ENCODE measurements at regions not wholly inside any gene's neighbourhood (a gene's known extent, or its start where the extent isn't known, plus 50 kb on each side); places are given as distances from the start of the nearest gene placed in this dataset.

DNA sequence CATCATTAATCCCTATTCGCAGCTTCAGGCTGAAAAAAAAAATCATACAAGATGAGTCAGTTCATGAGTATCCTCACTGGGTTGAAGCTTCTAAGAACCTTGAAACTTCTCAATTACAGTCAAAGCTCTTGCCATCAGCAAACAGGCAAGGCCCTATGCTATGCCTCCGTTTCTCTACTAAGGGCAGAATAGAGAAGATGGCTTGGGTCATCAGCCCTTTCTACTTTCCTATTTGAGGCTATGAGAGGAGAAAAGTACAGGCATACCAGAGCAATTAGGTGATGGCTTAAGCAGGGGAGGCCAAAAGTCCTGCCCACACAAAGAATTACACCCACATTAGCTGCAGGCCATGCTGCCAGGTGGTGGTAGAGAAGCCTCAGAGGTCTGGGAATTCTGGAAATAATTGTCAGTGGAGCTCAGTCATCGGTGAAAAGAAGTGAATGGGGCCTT lies 89.0 kb downstream of the MRPL46 start:
- no peak for DNase-seq

- no peak for DNase-seq
Observed at GRCh38 chr15:88377509-88377908, 89.7 kb downstream of the MRPL46 start.

GRCh38 chr15:88376574-88377174 lies 90.5 kb downstream of the MRPL46 start:
- DNase-seq: no peak

DNA sequence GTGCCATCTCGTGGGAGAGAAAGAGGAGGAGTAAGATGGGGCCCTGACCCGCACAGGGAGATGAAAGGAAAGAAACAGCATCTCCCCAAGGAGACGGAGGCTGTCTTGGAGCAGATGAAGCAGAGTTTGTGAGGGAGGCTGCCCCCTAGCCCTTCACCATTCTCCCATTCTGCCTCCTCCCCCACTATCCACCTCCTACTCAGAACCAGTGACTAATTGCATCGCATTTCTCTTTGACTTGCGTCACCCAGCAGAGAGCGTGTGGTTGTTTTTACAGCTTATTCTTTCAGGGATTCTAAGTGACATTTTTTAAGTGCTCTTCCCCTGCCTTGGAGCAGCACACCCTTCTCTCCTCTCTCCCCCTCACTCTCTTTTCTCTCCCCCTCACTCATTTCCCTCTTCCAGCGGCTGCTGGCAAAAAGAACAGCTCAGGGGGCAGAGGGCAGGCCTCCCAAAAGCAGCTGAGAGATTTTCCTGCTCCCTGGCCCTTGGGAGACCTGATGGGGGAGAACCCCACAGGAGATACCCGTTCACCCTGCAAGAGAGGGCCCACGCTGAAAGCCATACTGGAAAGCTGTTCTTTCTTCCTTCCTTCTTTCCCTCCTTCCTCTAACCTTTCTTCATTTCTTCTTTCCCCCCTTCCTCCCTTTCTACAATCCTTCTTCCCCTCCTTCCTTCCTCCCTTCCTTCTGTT lies 91.8 kb downstream of the MRPL46 start:
- no peak for DNase-seq

GRCh38 chr15:88365124-88365523 lies 102.1 kb downstream of the MRPL46 start:
- no peak for DNase-seq

GRCh38 chr15:88348579-88349230 lies 92.2 kb upstream of the NTRK3 start:
- DNase-seq: no peak

GRCh38 chr15:88345962-88346361 lies 89.4 kb upstream of the NTRK3 start:
- DNase-seq: no peak

- DNase-seq: no peak
Observed at GRCh38 chr15:88344786-88345185, 88.2 kb upstream of the NTRK3 start.

- no peak for DNase-seq
Observed at GRCh38 chr15:88342666-88343065, 86.1 kb upstream of the NTRK3 start.

- no peak for DNase-seq
Observed at GRCh38 chr15:88341653-88342052, 85.1 kb upstream of the NTRK3 start.

DNA sequence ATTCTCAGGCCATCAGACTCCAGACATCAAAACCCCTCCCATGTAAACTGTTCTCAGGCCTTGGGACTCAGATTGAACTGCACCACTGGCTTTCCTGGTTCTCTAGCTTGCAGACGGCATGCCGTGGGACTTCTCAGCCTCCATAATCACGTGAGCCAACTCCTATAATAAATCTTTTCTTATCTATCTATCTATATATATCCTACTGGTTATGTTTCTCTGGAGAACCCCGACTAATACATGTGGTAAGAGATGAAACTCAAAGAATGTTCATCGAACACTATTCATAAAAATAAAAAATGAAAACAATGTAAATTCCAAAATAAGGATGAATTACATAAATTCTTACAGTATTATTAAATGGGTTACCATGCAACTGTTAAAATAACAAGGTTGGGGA lies 84.5 kb upstream of the NTRK3 start:
- DNase-seq: no peak

DNA sequence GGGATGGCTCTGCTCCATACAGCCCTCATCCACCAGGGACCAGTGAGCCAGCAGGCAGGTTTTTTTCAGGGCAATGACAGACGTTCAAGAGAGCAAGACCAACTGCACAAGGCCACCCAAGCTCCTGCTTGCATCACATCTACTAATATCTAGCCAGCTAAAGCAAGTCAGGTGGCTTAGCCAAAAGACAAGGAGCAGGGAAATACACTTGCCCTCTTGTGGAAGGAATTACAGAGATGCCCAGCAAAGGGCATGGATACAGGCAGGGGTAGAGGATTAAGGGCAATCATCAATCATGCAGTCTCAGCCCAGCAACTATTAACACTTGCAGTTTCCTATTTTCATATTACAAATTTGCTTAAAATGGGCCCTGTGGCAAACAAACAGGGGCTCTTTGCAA lies 81.5 kb upstream of the NTRK3 start:
- DNase-seq: no peak

GRCh38 chr15:88335074-88335473 lies 78.5 kb upstream of the NTRK3 start:
- DNase-seq: no peak

GRCh38 chr15:88334436-88334835 lies 77.9 kb upstream of the NTRK3 start:
- no peak for DNase-seq

DNA sequence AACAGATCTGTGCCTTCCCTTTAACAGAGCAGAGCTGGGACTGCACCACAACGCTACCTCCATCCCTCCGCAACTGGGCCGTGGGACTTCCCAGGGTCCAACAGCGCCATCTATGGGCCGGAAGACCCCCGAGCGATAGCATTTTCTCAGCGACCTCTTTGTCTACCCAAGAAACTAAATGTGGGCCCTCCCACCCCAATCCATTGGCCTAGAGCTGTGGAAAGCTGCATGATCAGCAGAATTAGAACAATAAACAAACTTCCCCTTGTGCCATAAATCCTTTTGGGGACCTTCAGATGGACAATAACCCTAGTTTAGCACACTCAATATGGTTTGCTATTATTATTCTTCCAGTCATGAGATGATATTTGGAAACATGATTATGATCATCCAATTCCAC lies 74.8 kb upstream of the NTRK3 start:
- DNase-seq: peak; percentile 5

DNA sequence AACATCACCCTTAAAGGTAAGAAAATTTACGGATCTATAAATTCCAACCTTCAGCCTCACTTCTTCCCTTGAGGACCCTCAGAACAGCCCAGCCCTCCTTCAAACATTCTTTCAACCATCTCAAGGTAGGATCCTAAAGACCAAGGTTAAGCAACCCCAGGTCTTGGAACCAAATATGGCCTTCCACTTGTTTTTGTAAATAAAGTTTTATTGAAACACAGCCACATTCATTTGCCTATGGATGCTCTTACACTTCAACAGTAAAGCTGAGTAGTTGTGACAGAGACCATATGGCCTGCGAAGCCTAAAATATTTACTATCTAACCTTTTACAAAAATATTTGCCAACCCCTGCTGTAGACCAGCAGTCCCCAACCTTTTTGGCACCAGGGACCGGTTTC lies 70.4 kb upstream of the NTRK3 start:
- DNase-seq: no peak

GRCh38 chr15:88324741-88325065 lies 68.2 kb upstream of the NTRK3 start:
- DNase-seq: no peak

DNA sequence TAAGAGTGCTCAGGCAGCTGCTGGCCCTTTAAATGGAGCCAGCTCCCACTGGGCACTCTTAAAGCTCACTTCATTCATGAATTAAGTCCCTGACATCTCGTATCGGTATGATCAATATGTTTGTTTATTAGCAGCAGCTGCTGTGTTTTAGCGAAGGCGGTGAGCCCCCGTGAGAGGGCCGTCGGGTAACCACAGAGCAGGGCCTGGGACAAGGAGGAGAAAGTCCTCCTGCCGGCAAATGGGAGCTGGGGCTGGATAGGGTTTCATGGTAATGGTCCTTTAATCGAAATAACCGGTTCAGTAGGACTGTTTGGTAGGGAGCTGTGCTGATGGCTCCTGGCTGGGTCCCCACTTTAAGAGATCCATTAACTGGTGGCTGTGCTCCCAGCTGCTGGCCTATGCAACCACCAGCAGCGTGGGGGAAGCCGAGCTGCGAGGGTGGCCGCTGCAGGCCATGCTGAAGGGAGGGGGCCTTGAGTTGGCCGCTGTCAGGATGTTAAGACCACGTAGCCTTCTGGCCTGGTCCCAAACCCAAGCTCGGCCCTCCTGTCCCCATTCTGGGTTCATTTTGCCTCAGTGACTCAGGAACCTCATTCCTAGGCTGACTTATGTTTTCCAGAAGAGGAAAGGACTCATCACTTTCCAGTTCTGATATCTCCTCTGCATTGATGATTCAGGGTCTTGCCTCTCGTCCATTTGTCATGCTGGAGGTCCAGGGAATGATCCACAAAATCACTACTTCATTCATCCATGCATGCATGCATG lies 67.6 kb upstream of the NTRK3 start:
- no peak for DNase-seq

- DNase-seq: no peak
Observed at GRCh38 chr15:88323468-88323867, 66.9 kb upstream of the NTRK3 start.

GRCh38 chr15:88322461-88322860 lies 65.9 kb upstream of the NTRK3 start:
- DNase-seq: no peak

DNA sequence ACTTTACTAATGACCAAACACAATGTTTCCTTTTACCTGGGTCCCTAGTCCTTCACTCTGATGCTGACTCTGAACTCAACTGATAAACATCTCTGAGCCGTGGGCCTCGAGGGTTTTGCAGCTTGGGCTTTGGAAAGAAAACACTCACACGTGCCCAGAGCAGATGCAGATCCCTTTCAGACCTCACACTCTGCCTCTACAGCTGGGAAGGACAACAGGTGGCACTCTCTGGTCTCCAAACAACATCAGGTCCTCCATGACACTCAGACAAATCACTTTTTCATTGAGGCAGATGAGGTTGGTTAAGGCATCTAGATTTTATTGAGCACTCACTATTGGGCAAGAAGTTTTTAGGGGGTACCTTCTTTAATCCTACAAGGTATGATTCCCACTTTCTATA lies 64.7 kb upstream of the NTRK3 start:
- DNase-seq: no peak

- DNase-seq: no peak
Observed at GRCh38 chr15:88316586-88316985, 60.0 kb upstream of the NTRK3 start.

- no peak for DNase-seq
Observed at GRCh38 chr15:88315221-88315878, 58.8 kb upstream of the NTRK3 start.

All from inflammatory macrophage treated with lipopolysaccharide for 4 hours (primary cell).